Gastroesophageal sphincter (tissue), 3 donors: ENCODE measurements at regions not wholly inside any gene's neighbourhood (a gene's known extent, or its start where the extent isn't known, plus 50 kb on each side); places are given as distances from the start of the nearest gene placed in this dataset.

Experiments
- CTCF ChIP-seq, 4 experiments: fragments of 200-600 bp in 2 of 4; fragments of 450-650 bp in 2 of 4; sonication (generic) in 1 of 4; IDR thresholded peaks; one replicate each; pipeline ENCODE4 v1.5.1; 2017 to 2019; ENCODE audit warnings: antibody characterized with exemption in 4 of 4, mild to moderate bottlenecking in 2 of 4, moderate library complexity in 2 of 4
- EP300 ChIP-seq: sonication (generic); formaldehyde crosslinking; IDR thresholded peaks from one replicate; pipeline ENCODE4 v1.6.1; 2017; ENCODE audit warnings: antibody characterized with exemption, mild to moderate bottlenecking
- POLR2A ChIP-seq, 2 donors: fragments of 450-650 bp; IDR thresholded peaks; one replicate each; pipeline ENCODE4 v1.6.1; 2017; ENCODE audit warnings: antibody characterized with exemption in 2 of 2, mild to moderate bottlenecking in 2 of 2, moderate library complexity in 1 of 2

GRCh38 chr5:166329149-166329800 lies 1962.2 kb upstream of the WWC1 start:
- TF ChIP-seq POLR2A (IDR thresholded peaks at IDR 0.05) (no peak), EP300 (no peak), CTCF (IDR thresholded peaks at IDR 0.05) (no peak)
